RWPE2 (cell line): ENCODE measurements at regions not wholly inside any gene's neighbourhood (a gene's known extent, or its start where the extent isn't known, plus 50 kb on each side); places are given as distances from the start of the nearest gene placed in this dataset.

ENCODE experiments used
- ATAC-seq: fragments of 200-7000 bp; cut with Tn5 transposase; 3 replicates; pipeline ENCODE4 v1.9.1; 2021; ENCODE audit warnings: low read depth
- DNase-seq: peaks from one replicate; pipeline ENCODE4 v3.0.0-alpha.2; 2020; ENCODE audit warnings: low spot score
- H3K27ac ChIP-seq: fragments of 450-650 bp; 2 replicates; pipeline ENCODE4 v1.5.1; 2017; ENCODE audit warnings: mild to moderate bottlenecking; ENCODE audit not compliant: poor library complexity, severe bottlenecking
- H3K27me3 ChIP-seq: fragments of 250-450 bp; sonication (Bioruptor Pico); 2 replicates; pipeline ENCODE4 v1.5.1; 2021; ENCODE audit warnings: mild to moderate bottlenecking, moderate library complexity; ENCODE audit not compliant: insufficient read depth, poor library complexity, severe bottlenecking
- H3K36me3 ChIP-seq: fragments of 250-450 bp; sonication (Bioruptor Pico); 2 replicates; pipeline ENCODE4 v1.5.1; 2020; ENCODE audit warnings: low read depth, mild to moderate bottlenecking, moderate library complexity
- H3K4me1 ChIP-seq: fragments of 250-450 bp; sonication (Bioruptor Pico); 2 replicates; pipeline ENCODE4 v1.5.1; 2021; ENCODE audit warnings: mild to moderate bottlenecking, moderate library complexity; ENCODE audit not compliant: insufficient read depth, poor library complexity, severe bottlenecking
- H3K4me3 ChIP-seq: fragments of 250-450 bp; sonication (Bioruptor Pico); 2 replicates; pipeline ENCODE4 v1.5.1; 2021; ENCODE audit warnings: mild to moderate bottlenecking, moderate library complexity; ENCODE audit not compliant: severe bottlenecking
- H3K9me3 ChIP-seq: fragments of 250-450 bp; sonication (Bioruptor Pico); 2 replicates; pipeline ENCODE4 v1.5.1; 2021; ENCODE audit warnings: mild to moderate bottlenecking, moderate library complexity; ENCODE audit not compliant: severe bottlenecking
- TF ChIP-seq, protein P1 (sequence below): fragments of 450-650 bp; IDR thresholded peaks from one replicate; pipeline ENCODE4 v1.5.1; 2017; ENCODE audit warnings: mild to moderate bottlenecking, moderate library complexity; ENCODE audit not compliant: poor library complexity, severe bottlenecking

DNA sequence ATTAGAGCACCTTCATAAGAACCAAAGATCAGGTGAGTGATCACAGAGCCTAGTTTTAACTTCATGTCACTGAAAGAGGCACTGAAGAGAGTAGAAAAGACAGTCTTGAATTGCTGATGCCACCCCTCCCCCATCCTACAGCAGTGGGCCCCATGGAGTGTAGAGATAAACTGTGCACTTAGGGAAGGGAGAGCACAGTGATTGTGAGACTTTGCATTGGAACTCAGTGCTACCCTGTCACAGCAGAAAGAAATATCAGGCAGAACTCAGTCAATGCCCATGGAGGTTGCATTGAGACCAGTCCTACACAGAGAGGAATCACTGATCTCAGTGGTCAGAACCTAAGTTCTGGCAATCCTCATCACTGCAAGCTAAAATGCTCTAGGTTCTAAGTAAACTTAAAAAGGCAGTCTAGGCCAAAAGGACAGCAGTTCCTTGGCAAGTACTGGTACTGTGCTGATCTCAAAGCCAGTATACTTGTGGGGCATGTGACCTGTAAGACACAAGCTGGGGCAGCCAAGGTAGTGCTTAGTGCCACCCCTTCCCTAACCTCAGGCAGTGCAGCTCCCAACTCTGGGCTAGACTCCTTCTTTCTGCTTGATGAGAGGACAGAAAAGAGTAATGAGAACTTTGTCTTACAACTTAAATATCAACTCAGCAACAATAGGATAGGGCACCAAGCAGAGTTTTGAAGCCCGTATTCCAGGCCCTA lies 94.1 kb downstream of the FSCB start:
- H3K27me3 ChIP-seq, result peaks cover 13% of the 10 kb centered on the region
- no peak overlapping the region for H3K27ac ChIP-seq
- ATAC-seq, result no peak
- no peaks in the 10 kb centered on the region for H3K4me1 ChIP-seq
- DNase-seq, result no peak
- H3K4me3 ChIP-seq, result no peak overlapping the region
- no peaks in the 10 kb centered on the region for H3K36me3 ChIP-seq
- H3K9me3 ChIP-seq, result no peaks in the 10 kb centered on the region
- TF ChIP-seq, protein P1, sequence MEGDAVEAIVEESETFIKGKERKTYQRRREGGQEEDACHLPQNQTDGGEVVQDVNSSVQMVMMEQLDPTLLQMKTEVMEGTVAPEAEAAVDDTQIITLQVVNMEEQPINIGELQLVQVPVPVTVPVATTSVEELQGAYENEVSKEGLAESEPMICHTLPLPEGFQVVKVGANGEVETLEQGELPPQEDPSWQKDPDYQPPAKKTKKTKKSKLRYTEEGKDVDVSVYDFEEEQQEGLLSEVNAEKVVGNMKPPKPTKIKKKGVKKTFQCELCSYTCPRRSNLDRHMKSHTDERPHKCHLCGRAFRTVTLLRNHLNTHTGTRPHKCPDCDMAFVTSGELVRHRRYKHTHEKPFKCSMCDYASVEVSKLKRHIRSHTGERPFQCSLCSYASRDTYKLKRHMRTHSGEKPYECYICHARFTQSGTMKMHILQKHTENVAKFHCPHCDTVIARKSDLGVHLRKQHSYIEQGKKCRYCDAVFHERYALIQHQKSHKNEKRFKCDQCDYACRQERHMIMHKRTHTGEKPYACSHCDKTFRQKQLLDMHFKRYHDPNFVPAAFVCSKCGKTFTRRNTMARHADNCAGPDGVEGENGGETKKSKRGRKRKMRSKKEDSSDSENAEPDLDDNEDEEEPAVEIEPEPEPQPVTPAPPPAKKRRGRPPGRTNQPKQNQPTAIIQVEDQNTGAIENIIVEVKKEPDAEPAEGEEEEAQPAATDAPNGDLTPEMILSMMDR, result no peak

DNA sequence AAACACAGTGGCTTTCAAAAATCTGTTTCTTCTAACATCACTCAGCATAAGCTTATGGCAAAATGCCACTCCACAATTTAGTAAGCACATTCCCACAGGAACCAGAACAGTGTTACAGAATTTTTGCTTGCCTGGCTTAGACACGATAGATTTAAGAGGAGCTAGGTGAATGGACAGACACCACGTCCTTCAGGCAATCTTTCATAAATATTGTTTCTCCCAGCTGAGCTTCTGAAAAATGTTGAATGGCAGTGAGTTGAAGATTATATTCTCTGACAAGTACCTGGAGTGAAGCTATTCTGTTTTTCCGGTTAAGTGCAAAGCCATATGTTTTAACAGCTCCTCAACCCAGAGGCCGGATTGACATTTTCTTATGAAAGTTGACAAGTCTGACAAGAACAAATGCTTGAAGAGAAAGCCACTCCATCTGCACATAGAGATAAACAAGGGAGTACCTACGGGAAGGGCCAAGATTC lies 102.0 kb downstream of the FSCB start:
- Histone ChIP-seq H3K27me3 (peaks cover 10% of the 10 kb centered on the region), H3K4me3 (no peak overlapping the region), H3K27ac (no peak overlapping the region), H3K36me3 (no peaks in the 10 kb centered on the region), H3K9me3 (no peaks in the 10 kb centered on the region), H3K4me1 (no peaks in the 10 kb centered on the region)
- DNase-seq (no peak), ATAC-seq (no peak)
- TF ChIP-seq, protein P1, result no peak

DNA sequence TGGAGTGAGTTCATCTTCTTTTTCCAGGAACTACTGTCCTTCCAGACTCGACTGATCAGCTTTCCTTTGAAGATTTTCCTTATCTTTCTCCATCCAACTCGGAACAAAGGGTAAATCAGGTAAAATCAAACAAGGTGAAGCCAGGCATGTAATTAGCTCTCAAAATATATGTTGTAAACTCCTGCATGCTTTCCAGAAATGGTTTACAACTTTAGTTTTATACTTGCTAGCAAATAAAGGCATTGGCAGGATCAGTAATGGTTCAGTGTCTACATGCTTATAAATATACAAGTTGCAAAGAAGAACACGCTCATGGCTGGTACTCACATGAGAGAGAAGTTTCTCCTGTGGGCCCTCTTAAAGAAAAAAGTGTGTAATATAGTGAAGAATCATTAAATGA lies 102.5 kb downstream of the FSCB start:
- no peaks in the 10 kb centered on the region for H3K9me3 ChIP-seq
- no peak for ATAC-seq
- peaks cover 10% of the 10 kb centered on the region for H3K27me3 ChIP-seq
- H3K36me3 ChIP-seq, result no peaks in the 10 kb centered on the region
- no peaks in the 10 kb centered on the region for H3K4me1 ChIP-seq
- TF ChIP-seq, protein P1, result no peak
- no peak for DNase-seq
- no peak overlapping the region for H3K27ac ChIP-seq
- H3K4me3 ChIP-seq, result no peak overlapping the region

DNA sequence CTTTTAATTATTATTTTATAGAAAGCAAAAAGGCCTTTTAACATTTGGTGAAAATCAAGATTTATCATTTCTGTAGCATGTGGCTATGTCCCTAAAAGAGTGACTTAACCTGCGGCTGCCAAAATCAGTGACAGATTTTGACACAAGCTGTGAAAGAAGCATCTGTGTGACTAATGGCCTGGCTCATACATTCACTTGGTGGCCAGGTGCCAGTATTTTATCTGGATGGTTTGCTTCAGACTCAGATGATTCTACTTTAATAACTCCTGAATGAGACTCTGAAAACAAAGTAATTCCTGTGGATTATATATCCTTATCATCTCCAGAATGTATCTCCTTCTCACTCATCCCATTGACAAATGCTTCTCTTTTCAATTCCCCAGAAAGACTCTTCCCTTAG lies 103.0 kb downstream of the FSCB start:
- H3K4me1 ChIP-seq, result no peaks in the 10 kb centered on the region
- no peak overlapping the region for H3K27ac ChIP-seq
- DNase-seq, result no peak
- H3K27me3 ChIP-seq, result peaks cover 10% of the 10 kb centered on the region
- no peaks in the 10 kb centered on the region for H3K36me3 ChIP-seq
- TF ChIP-seq, protein P1, result no peak
- no peak for ATAC-seq
- H3K9me3 ChIP-seq, result no peaks in the 10 kb centered on the region
- H3K4me3 ChIP-seq, result no peak overlapping the region

DNA sequence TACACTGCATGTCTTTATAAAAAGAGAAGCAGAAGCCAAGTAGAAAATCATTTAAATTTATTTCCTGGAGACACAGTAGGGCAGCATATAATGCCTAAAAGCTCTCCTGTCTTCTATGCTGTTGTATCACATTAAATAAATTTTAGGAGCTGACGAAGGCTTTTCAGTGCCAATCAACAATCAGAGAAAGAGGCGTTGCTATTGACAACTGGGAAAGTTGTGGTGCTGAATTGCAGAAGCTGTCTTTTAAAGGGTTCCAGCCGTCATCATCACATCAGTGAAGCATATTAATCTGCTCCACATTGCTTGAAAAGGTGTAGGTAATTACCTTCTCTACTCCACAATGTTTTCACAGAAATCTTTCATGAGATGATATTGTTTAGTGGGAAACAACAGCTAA lies 103.9 kb downstream of the FSCB start:
- Histone ChIP-seq H3K27ac (no peak overlapping the region), H3K27me3 (peaks cover 10% of the 10 kb centered on the region), H3K4me1 (no peaks in the 10 kb centered on the region), H3K36me3 (no peaks in the 10 kb centered on the region), H3K4me3 (no peak overlapping the region), H3K9me3 (no peaks in the 10 kb centered on the region)
- ATAC-seq (no peak), DNase-seq (no peak)
- TF ChIP-seq, protein P1, result no peak
